Astrocyte (in vitro differentiated cells and primary cell): ENCODE measurements at regions not wholly inside any gene's neighbourhood (a gene's known extent, or its start where the extent isn't known, plus 50 kb on each side); places are given as distances from the start of the nearest gene placed in this dataset.
"Not testable (repeated sequence)": the region's sequence is repeated elsewhere in the genome, so short reads cannot be mapped to it uniquely, and the experiment has no call there.

Source experiments
- DNase-seq: peaks from one replicate; pipeline ENCODE4 v3.0.0-alpha.2; 2010; ENCODE audit warnings: low read depth
- FAIRE-seq: peaks from 2 replicates; lab custom pipeline; 2011; peaks lifted over from hg19 to GRCh38; lab: Jason Lieb, UNC
- H2AFZ ChIP-seq: 2 replicates; pipeline ENCODE4 v1.6.0; 2012; ENCODE audit warnings: low read depth, low read length, inconsistent platforms
- H3K27ac ChIP-seq: 2 replicates; pipeline ENCODE4 v1.5.1; 2011; ENCODE audit warnings: low read depth, low read length, inconsistent platforms
- H3K27me3 ChIP-seq: 2 replicates; pipeline ENCODE4 v1.6.0; 2011; ENCODE audit warnings: low read length, inconsistent platforms; ENCODE audit not compliant: insufficient read depth
- H3K36me3 ChIP-seq: 2 replicates; pipeline ENCODE4 v1.5.1; 2011; ENCODE audit warnings: low read length, inconsistent platforms; ENCODE audit not compliant: insufficient read depth
- H3K4me1 ChIP-seq: 2 replicates; pipeline ENCODE4 v1.5.1; 2011; ENCODE audit warnings: low read length, inconsistent platforms; ENCODE audit not compliant: insufficient read depth
- H3K4me2 ChIP-seq: 2 replicates; pipeline ENCODE4 v1.6.0; 2012; ENCODE audit warnings: low read length, inconsistent platforms
- H3K4me3 ChIP-seq: 2 replicates; pipeline ENCODE4 v1.5.1; 2011; ENCODE audit warnings: low read depth, mild to moderate bottlenecking, low read length, inconsistent platforms; ENCODE audit not compliant: insufficient read depth
- H3K79me2 ChIP-seq: 2 replicates; pipeline ENCODE4 v1.6.0; 2012; ENCODE audit warnings: mild to moderate bottlenecking, low read length, inconsistent platforms; ENCODE audit not compliant: insufficient read depth
- H3K9ac ChIP-seq: 2 replicates; pipeline ENCODE4 v1.6.0; 2012; ENCODE audit warnings: mild to moderate bottlenecking, low read length, inconsistent platforms
- H3K9me3 ChIP-seq: 2 replicates; pipeline ENCODE4 v1.5.1; 2012; ENCODE audit warnings: low read depth, mild to moderate bottlenecking, low read length, inconsistent platforms; ENCODE audit not compliant: insufficient read depth
- H4K20me1 ChIP-seq: 2 replicates; pipeline ENCODE4 v1.6.0; 2012; ENCODE audit warnings: low read length, inconsistent platforms; ENCODE audit not compliant: insufficient read depth
- H3K27ac Mint-ChIP-seq: one replicate; pipeline ENCODE4 v1.8.0; 2021; ENCODE audit warnings: mild to moderate bottlenecking, mixed read lengths; ENCODE audit not compliant: unreplicated experiment
- H3K27me3 Mint-ChIP-seq: one replicate; pipeline ENCODE4 v1.8.0; 2021; ENCODE audit warnings: low read depth, mixed read lengths; ENCODE audit not compliant: unreplicated experiment
- H3K36me3 Mint-ChIP-seq: one replicate; pipeline ENCODE4 v1.8.0; 2021; ENCODE audit warnings: low read depth, mixed read lengths; ENCODE audit not compliant: unreplicated experiment
- H3K4me1 Mint-ChIP-seq: one replicate; pipeline ENCODE4 v1.8.0; 2021; ENCODE audit warnings: low read depth, mixed read lengths; ENCODE audit not compliant: unreplicated experiment
- H3K4me3 Mint-ChIP-seq: one replicate; pipeline ENCODE4 v1.8.0; 2021; ENCODE audit warnings: mild to moderate bottlenecking, moderate library complexity, mixed read lengths; ENCODE audit not compliant: unreplicated experiment
- H3K9me3 Mint-ChIP-seq: one replicate; pipeline ENCODE4 v1.8.0; 2021; ENCODE audit warnings: mild to moderate bottlenecking, mixed read lengths; ENCODE audit not compliant: unreplicated experiment
- EZH2 ChIP-seq: IDR thresholded peaks from 2 replicates; pipeline ENCODE4 v1.6.1; 2012; ENCODE audit warnings: mild to moderate bottlenecking, low read length, inconsistent platforms; ENCODE audit not compliant: insufficient read depth
- TF ChIP-seq, protein P1 (sequence below): IDR thresholded peaks from 2 replicates; pipeline ENCODE4 v1.5.1; 2011; ENCODE audit warnings: low read depth, mild to moderate bottlenecking, inconsistent platforms, low read length, moderate library complexity; ENCODE audit not compliant: insufficient read depth

DNA sequence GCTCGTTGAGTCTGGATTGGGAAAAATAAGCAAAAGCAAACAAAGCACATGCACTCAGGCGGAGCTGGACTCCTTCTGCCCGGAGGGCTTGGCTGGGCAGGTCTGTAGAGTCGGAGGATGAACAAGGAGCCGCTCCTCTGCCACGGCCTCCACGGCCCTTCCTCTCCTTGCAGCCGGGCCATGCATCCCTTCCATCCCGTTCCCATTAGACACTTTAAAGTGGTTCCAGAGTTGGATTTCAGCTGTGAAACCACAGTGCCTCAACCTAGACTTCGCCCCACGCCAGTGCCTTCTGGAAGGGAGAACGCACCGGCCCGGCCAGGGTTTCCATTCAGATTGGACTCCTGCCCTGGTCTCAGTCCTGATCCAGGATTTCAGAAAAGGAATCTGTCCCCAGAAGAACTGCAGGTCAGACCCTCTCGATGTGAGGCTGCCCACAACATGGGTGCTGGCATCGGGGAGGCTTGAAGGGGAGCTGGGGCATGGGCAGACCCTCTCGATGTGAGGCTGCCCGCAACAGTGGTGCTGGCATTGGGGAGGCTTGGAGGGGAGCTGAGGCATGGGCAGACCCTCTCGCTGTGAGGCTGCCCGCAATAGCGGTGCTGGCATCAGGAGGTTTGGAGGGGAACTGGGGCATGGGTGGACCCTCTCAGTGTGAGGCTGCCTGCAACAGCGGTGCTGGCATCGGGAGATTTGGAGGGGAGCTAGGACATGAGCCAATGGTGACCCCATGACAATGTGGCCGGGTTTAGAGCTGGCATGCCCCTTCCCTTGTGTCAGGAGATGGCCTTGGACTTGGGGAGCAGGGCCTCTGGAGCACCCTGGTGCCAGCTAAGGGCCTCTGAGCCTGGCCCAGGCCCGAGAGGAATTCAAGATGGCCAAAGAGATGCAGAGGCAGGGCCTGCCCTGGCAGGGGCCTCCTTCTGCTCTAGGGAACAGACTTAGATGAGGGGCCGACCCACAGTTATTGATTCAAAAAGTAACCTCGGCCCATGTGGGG, 304.5 kb downstream of the NDUFA10 start:
- peaks cover 11% of the 10 kb centered on the region for H3K9me3 ChIP-seq
- H3K9me3 Mint-ChIP-seq: peaks cover 13% of the 10 kb centered on the region
- no peak overlapping the region for H3K4me3 ChIP-seq
- H3K27me3 Mint-ChIP-seq: peaks cover 19% of the 10 kb centered on the region
- no peaks in the 10 kb centered on the region for H3K4me1 Mint-ChIP-seq
- no peaks in the 10 kb centered on the region for H3K27me3 ChIP-seq
- H3K9ac ChIP-seq: no peak overlapping the region
- H2AFZ ChIP-seq: no peak overlapping the region
- no peaks in the 10 kb centered on the region for H3K79me2 ChIP-seq
- H3K4me3 Mint-ChIP-seq: no peak overlapping the region
- TF ChIP-seq, protein P1, sequence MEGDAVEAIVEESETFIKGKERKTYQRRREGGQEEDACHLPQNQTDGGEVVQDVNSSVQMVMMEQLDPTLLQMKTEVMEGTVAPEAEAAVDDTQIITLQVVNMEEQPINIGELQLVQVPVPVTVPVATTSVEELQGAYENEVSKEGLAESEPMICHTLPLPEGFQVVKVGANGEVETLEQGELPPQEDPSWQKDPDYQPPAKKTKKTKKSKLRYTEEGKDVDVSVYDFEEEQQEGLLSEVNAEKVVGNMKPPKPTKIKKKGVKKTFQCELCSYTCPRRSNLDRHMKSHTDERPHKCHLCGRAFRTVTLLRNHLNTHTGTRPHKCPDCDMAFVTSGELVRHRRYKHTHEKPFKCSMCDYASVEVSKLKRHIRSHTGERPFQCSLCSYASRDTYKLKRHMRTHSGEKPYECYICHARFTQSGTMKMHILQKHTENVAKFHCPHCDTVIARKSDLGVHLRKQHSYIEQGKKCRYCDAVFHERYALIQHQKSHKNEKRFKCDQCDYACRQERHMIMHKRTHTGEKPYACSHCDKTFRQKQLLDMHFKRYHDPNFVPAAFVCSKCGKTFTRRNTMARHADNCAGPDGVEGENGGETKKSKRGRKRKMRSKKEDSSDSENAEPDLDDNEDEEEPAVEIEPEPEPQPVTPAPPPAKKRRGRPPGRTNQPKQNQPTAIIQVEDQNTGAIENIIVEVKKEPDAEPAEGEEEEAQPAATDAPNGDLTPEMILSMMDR: no peak
- no peak for TF ChIP-seq EZH2
- H3K36me3 Mint-ChIP-seq: no peaks in the 10 kb centered on the region
- H3K36me3 ChIP-seq: no peaks in the 10 kb centered on the region
- H4K20me1 ChIP-seq: no peaks in the 10 kb centered on the region
- DNase-seq: no peak
- H3K27ac Mint-ChIP-seq: no peak overlapping the region
- H3K4me2 ChIP-seq: no peak overlapping the region
- H3K27ac ChIP-seq: no peak overlapping the region
- no peaks in the 10 kb centered on the region for H3K4me1 ChIP-seq
- FAIRE-seq: no peak

DNA sequence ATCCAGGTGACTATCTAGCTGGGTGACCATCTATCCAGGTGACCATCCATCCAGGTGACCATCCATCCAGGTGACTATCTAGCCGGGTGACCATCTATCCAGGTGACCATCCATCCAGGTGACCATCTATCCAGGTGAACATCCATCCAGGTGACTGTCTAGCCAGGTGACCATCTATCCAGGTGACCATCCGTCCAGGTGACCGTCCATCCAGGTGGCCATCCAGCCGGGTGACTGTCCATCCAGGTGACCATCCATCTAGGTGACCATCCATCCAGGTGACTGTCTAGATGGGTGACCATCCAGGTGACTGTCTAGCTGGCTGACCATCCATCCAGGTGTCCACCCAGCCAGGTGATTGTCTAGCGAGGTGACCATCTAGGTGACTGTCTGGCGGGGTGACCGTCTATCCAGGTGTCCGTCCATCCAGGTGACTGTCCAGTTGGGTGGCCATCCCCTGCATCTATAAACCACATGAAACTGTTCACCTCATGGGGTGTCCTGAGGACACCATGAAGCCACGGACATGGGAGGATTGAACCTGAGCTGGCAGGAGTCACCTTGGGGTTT, 305.3 kb downstream of the NDUFA10 start:
- FAIRE-seq: no peak
- no peaks in the 10 kb centered on the region for H3K27me3 ChIP-seq
- H3K4me1 ChIP-seq: no peaks in the 10 kb centered on the region
- H3K4me2 ChIP-seq: no peak overlapping the region
- no peaks in the 10 kb centered on the region for H3K4me1 Mint-ChIP-seq
- H3K36me3 ChIP-seq: no peaks in the 10 kb centered on the region
- no peak for DNase-seq
- H3K36me3 Mint-ChIP-seq: no peaks in the 10 kb centered on the region
- no peak overlapping the region for H2AFZ ChIP-seq
- no peak overlapping the region for H3K27ac ChIP-seq
- H3K4me3 Mint-ChIP-seq: no peak overlapping the region
- H3K79me2 ChIP-seq: no peaks in the 10 kb centered on the region
- peaks cover 15% of the 10 kb centered on the region for H3K9me3 Mint-ChIP-seq
- H3K27ac Mint-ChIP-seq: no peak overlapping the region
- H3K27me3 Mint-ChIP-seq: peaks cover 18% of the 10 kb centered on the region
- H3K4me3 ChIP-seq: no peak overlapping the region
- H3K9me3 ChIP-seq: peaks cover 11% of the 10 kb centered on the region
- no peak overlapping the region for H3K9ac ChIP-seq
- no peaks in the 10 kb centered on the region for H4K20me1 ChIP-seq
- TF ChIP-seq, protein P1: no peak
- TF ChIP-seq EZH2: no peak

DNA sequence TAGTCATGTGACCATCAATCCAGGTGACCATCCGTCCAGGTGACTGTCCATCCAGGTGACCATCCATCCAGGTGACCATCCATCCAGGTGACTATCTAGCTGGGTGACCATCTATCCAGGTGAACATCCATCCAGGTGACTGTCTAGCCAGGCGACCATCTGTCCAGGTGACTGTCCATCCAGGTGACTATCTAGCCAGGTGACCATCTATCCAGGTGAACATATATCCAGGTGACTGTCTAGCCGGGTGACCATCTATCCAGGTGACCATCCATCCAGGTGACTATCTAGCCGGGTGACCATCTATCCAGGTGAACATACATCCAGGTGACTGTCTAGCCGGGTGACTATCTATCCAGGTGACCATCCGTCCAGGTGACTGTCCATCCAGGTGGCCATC, 306.2 kb downstream of the NDUFA10 start:
- not testable (repeated sequence) for H3K9ac ChIP-seq, H4K20me1 ChIP-seq, H3K27ac Mint-ChIP-seq, H3K4me3 Mint-ChIP-seq, H2AFZ ChIP-seq, H3K4me1 ChIP-seq, H3K79me2 ChIP-seq, H3K4me2 ChIP-seq, H3K4me3 ChIP-seq, H3K36me3 Mint-ChIP-seq, H3K4me1 Mint-ChIP-seq, FAIRE-seq, H3K27me3 ChIP-seq, DNase-seq, H3K36me3 ChIP-seq, H3K9me3 ChIP-seq, H3K27ac ChIP-seq
- Mint-ChIP-seq H3K27me3 (peaks cover 17% of the 10 kb centered on the region), H3K9me3 (peaks cover 22% of the 10 kb centered on the region)
